Lower leg skin (tissue), 3 donors: ENCODE measurements at regions not wholly inside any gene's neighbourhood (a gene's known extent, or its start where the extent isn't known, plus 50 kb on each side); places are given as distances from the start of the nearest gene placed in this dataset.

Experiments
- CTCF ChIP-seq, 3 donors: fragments of 450-650 bp; IDR thresholded peaks; one replicate each; pipeline ENCODE4 v1.5.1; 2016; ENCODE audit warnings: antibody characterized with exemption in 3 of 3, mild to moderate bottlenecking in 3 of 3, moderate library complexity in 2 of 3
- POLR2A ChIP-seq, 2 donors: fragments of 450-650 bp; IDR thresholded peaks; one replicate each; pipeline ENCODE4 v1.6.1; 2016 to 2017; ENCODE audit warnings: antibody characterized with exemption in 2 of 2, mild to moderate bottlenecking in 1 of 2, moderate library complexity in 1 of 2

- no peak for TF ChIP-seq CTCF (IDR thresholded peaks at IDR 0.05)
- no peak for TF ChIP-seq POLR2A (IDR thresholded peaks at IDR 0.05)
These were observed 64.9 kb upstream of the SHH start for GRCh38 chr7:155877167-155877566.
